Karpas-422 (cell line): ENCODE measurements at regions not wholly inside any gene's neighbourhood (a gene's known extent, or its start where the extent isn't known, plus 50 kb on each side); places are given as distances from the start of the nearest gene placed in this dataset.

Experiments used
- DNase-seq: peaks from one replicate; pipeline ENCODE4 v3.0.0-alpha.2; 2015
- H2AFZ ChIP-seq: fragments of 200-600 bp; sonication (generic); 2 replicates; pipeline ENCODE4 v1.6.1; 2014; ENCODE audit warnings: antibody characterized with exemption, low read length, mixed read lengths
- H3K27ac ChIP-seq: fragments of 200-600 bp; sonication (generic); 2 replicates; pipeline ENCODE4 v1.5.1; 2014; ENCODE audit warnings: mild to moderate bottlenecking, low read length, moderate library complexity
- H3K27me3 ChIP-seq: fragments of 200-600 bp; sonication (generic); 2 replicates; pipeline ENCODE4 v1.6.1; 2014; ENCODE audit warnings: low read length, mixed read lengths
- H3K36me3 ChIP-seq: fragments of 200-600 bp; sonication (generic); 2 replicates; pipeline ENCODE4 v1.6.1; 2014; ENCODE audit warnings: low read length, mixed read lengths; ENCODE audit not compliant: insufficient read depth
- H3K4me1 ChIP-seq: fragments of 200-600 bp; sonication (generic); 2 replicates; pipeline ENCODE4 v1.6.1; 2014; ENCODE audit warnings: mild to moderate bottlenecking, low read length, mixed read lengths
- H3K4me2 ChIP-seq: fragments of 200-600 bp; sonication (generic); 2 replicates; pipeline ENCODE4 v1.6.1; 2014; ENCODE audit warnings: low read length, low read depth, mild to moderate bottlenecking; ENCODE audit not compliant: poor library complexity, severe bottlenecking
- H3K4me3 ChIP-seq: fragments of 200-600 bp; sonication (generic); 2 replicates; pipeline ENCODE4 v1.5.1; 2014; ENCODE audit warnings: mild to moderate bottlenecking, antibody characterized with exemption, low read length, mixed read lengths
- H3K79me2 ChIP-seq: fragments of 200-600 bp; sonication (generic); 2 replicates; pipeline ENCODE4 v1.6.1; 2014; ENCODE audit warnings: mild to moderate bottlenecking, low read length, mixed read lengths
- H3K9ac ChIP-seq: fragments of 200-600 bp; sonication (generic); 2 replicates; pipeline ENCODE4 v1.6.0; 2014; ENCODE audit warnings: low read length
- H3K9me2 ChIP-seq: fragments of 200-600 bp; sonication (generic), shearing (Covaris generic); replicated peaks from 2 replicates; pipeline ENCODE4 v1.6.0; 2014; ENCODE audit warnings: mild to moderate bottlenecking, low read length, moderate library complexity; ENCODE audit not compliant: insufficient read depth
- H3K9me3 ChIP-seq: fragments of 300-700, 200-600 bp; sonication (generic); 2 replicates; pipeline ENCODE4 v1.6.1; 2014; ENCODE audit warnings: low read length, mixed read lengths
- H4K20me1 ChIP-seq: fragments of 200-600 bp; sonication (generic); 2 replicates; pipeline ENCODE4 v1.6.1; 2014; ENCODE audit warnings: mild to moderate bottlenecking, antibody characterized with exemption, low read length, low read depth; ENCODE audit not compliant: insufficient read depth

DNA sequence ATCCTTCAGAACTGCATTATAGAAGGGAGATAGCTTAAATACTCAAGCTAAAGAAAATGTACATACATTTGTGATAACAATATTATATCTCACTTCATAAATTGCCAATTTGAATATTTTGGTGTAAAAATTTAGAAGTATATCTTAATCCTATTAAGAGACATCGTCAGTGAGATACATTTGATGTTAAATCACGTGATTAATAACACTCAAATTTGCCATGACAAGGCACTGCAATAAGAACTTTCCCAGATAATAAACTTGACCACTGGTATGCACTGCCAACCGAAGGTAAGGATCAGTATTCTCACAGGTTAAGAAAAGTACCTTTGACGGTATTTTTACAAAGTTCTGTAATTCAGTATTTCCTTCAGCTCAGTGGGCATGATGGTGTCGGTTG lies 764.7 kb upstream of the FRG1 start:
- no peaks in the 10 kb centered on the region for H3K9me3 ChIP-seq
- H4K20me1 ChIP-seq = no peaks in the 10 kb centered on the region
- H3K4me3 ChIP-seq = no peak overlapping the region
- no peak overlapping the region for H3K27ac ChIP-seq
- no peaks in the 10 kb centered on the region for H3K79me2 ChIP-seq
- no peak overlapping the region for H2AFZ ChIP-seq
- no peak overlapping the region for H3K4me2 ChIP-seq
- H3K9ac ChIP-seq = no peak overlapping the region
- DNase-seq = no peak
- no peaks in the 10 kb centered on the region for H3K36me3 ChIP-seq
- H3K27me3 ChIP-seq = no peaks in the 10 kb centered on the region
- H3K9me2 ChIP-seq = no peaks in the 10 kb centered on the region
- H3K4me1 ChIP-seq = no peaks in the 10 kb centered on the region

DNA sequence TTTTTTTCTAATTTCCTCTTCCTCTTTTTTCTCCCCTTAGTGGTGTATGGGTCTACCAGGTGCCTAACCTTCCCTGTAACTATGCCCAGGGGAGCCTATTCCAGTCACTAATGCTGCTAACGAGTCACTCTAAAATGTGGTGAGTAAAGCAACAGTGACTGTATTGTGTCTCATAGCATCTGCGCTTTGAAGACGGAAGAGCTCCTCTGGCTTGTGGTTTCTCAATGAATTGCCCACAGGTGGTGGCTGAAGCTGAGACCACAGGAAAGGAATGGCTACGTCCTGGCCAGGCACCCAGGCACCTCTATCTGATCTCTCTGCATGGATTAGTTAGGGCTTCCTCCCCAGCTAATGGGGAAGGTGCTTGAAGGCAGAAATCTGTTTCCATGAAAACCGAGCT lies 763.5 kb upstream of the FRG1 start:
- no peak overlapping the region for H3K4me3 ChIP-seq
- no peaks in the 10 kb centered on the region for H4K20me1 ChIP-seq
- H3K9ac ChIP-seq = no peak overlapping the region
- no peaks in the 10 kb centered on the region for H3K27me3 ChIP-seq
- no peak for DNase-seq
- H3K9me3 ChIP-seq = no peaks in the 10 kb centered on the region
- H3K9me2 ChIP-seq = no peaks in the 10 kb centered on the region
- H3K4me2 ChIP-seq = no peak overlapping the region
- H3K27ac ChIP-seq = no peak overlapping the region
- H3K79me2 ChIP-seq = no peaks in the 10 kb centered on the region
- no peaks in the 10 kb centered on the region for H3K4me1 ChIP-seq
- no peaks in the 10 kb centered on the region for H3K36me3 ChIP-seq
- no peak overlapping the region for H2AFZ ChIP-seq

DNA sequence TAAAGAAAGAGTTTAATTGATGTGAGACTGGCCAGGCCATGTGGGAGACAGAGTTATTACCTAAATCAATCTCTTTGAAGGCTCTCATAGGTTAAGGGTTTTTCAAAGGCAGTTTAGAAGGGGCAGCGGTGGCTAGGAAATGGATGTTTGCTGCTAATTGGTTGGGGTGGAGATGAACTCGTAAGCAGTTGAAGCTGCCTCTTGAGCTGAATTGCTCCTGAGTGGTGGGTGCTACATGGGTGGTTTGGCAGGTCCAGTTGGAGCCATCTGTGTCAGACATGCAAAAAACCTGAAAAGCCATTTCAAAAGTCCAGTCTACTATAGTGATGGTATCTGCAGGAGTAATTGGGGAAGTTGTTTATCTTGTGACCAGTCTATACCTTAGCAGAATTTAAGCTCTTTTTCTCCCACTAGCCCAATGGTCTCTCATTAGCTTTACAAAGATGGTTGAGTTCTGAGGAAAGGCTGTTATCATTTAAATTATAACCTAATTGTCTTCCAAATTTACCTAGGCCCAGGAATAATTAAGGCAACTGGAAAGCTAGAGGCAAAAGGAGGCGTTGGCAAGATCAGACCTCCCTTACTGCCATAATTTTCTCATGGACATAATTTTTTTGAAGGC lies 762.4 kb upstream of the FRG1 start:
- no peak for DNase-seq
- no peak overlapping the region for H3K9ac ChIP-seq
- no peaks in the 10 kb centered on the region for H3K36me3 ChIP-seq
- no peaks in the 10 kb centered on the region for H3K9me2 ChIP-seq
- H3K4me3 ChIP-seq = no peak overlapping the region
- no peak overlapping the region for H3K27ac ChIP-seq
- H3K79me2 ChIP-seq = no peaks in the 10 kb centered on the region
- no peaks in the 10 kb centered on the region for H3K4me1 ChIP-seq
- no peaks in the 10 kb centered on the region for H3K9me3 ChIP-seq
- no peaks in the 10 kb centered on the region for H4K20me1 ChIP-seq
- no peak overlapping the region for H3K4me2 ChIP-seq
- H3K27me3 ChIP-seq = no peaks in the 10 kb centered on the region
- no peak overlapping the region for H2AFZ ChIP-seq

DNA sequence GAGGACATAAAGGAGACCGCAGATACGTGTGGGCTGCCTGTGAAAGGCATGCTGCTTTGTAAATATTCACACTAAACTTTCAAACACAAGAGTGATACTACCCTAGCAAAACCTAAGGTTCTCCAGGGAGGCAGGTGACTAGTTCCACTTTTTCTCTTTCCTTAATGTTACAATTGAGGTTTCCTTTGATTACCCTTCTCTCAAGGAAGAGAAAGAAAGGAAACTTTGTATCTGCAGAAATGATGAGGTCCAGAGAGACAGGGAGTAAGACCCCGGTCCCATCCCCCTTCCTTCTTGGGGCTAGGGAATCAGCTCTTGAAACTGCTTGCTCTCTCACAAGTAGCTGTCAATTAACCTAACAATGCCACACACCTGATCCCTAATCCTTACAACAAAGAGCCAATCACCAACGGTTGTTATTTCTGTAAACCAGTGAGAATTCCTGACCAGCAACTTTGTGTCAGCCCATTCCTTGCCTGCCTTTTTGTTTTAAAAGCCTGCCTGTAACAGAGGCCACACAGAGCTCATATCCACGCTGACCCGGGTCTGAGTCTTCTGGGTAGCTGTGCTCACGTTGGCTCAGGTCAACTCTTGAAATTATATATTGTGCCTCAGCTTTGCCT lies 754.8 kb upstream of the FRG1 start:
- Histone ChIP-seq H3K9me2 (no peaks in the 10 kb centered on the region), H4K20me1 (no peaks in the 10 kb centered on the region), H3K4me1 (no peaks in the 10 kb centered on the region), H3K27ac (no peak overlapping the region), H3K4me3 (no peak overlapping the region), H2AFZ (no peak overlapping the region), H3K36me3 (no peaks in the 10 kb centered on the region), H3K27me3 (no peaks in the 10 kb centered on the region), H3K4me2 (no peak overlapping the region), H3K9me3 (no peaks in the 10 kb centered on the region), H3K9ac (no peak overlapping the region), H3K79me2 (no peaks in the 10 kb centered on the region)
- DNase-seq = no peak

DNA sequence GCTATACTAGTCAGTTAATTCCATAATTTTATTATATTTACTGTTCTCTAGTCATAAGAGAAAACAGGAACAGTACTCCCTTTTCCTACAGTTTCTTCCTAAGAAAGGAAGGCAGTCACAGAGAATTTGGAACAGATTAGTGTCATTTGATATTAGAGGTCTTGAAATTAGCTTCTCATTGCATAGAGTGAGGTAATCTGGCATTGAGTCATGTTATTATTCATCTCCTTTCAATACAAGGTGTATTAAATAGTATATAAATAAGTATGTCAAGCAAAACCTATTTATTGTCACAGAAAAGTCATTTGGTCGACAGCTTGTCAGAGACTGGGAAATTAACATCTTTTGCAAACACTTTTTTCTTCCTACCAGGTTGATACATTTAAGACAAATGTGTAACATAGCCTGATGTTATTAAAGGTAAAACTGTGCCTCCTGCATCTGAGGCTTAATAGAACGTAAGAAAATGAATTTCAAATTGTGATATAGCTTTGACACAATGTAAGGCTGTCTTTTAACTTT lies 753.1 kb upstream of the FRG1 start:
- no peak overlapping the region for H2AFZ ChIP-seq
- H3K4me2 ChIP-seq = no peak overlapping the region
- no peaks in the 10 kb centered on the region for H3K4me1 ChIP-seq
- H3K4me3 ChIP-seq = no peak overlapping the region
- no peaks in the 10 kb centered on the region for H3K9me2 ChIP-seq
- H3K9me3 ChIP-seq = no peaks in the 10 kb centered on the region
- H3K79me2 ChIP-seq = no peaks in the 10 kb centered on the region
- no peak for DNase-seq
- no peak overlapping the region for H3K9ac ChIP-seq
- no peaks in the 10 kb centered on the region for H3K36me3 ChIP-seq
- no peak overlapping the region for H3K27ac ChIP-seq
- H3K27me3 ChIP-seq = no peaks in the 10 kb centered on the region
- no peaks in the 10 kb centered on the region for H4K20me1 ChIP-seq

DNA sequence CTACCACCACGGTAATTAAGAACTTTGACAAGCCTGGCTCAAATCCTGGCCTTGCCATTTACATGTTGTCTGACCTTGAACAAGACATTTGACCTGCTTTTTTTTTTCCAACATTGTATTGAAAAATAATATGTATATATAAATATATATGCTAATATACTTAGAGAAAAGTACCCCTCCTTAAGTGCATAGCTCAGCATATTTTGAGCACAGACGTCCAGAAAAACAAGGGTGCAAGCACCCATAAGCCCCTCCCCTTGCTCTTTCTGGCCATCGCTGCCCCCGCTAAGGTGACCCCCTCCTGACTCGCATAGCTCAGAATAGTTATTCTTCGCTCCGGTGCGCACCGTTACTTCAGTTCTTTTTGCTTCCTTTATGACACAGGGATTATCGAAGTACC lies 742.0 kb upstream of the FRG1 start:
- Histone ChIP-seq H3K4me1 (peaks cover 10% of the 10 kb centered on the region; the same call in 1 of the 2 replicates), H3K79me2 (no peaks in the 10 kb centered on the region), H3K36me3 (no peaks in the 10 kb centered on the region), H4K20me1 (no peaks in the 10 kb centered on the region), H3K4me2 (no peak overlapping the region), H3K9ac (no peak overlapping the region), H3K4me3 (no peak overlapping the region), H3K9me2 (no peaks in the 10 kb centered on the region), H2AFZ (no peak overlapping the region), H3K27me3 (no peaks in the 10 kb centered on the region), H3K27ac (no peak overlapping the region), H3K9me3 (no peaks in the 10 kb centered on the region)
- no peak for DNase-seq

DNA sequence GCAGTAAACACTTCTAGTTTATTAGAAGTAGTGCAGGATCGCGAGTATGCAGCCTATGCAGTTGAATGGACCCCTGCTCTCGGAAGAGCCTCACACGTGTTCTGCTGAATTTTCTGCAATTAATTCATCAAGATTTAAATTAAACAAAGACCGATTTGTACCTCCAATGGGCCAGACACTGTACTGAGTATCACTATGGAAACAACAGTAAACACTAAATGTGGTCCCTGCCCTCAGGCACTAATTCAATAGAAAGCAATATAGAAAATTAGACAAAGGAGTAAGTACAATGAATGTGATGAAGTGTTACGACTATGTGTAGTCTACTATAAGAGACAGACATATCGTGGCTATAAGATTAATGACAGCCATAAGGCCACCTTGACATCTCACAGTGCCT lies 740.3 kb upstream of the FRG1 start:
- DNase-seq = no peak
- Histone ChIP-seq H3K4me2 (no peak overlapping the region), H4K20me1 (no peaks in the 10 kb centered on the region), H3K27me3 (no peaks in the 10 kb centered on the region), H3K79me2 (no peaks in the 10 kb centered on the region), H3K36me3 (no peaks in the 10 kb centered on the region), H3K9me2 (no peaks in the 10 kb centered on the region), H3K9me3 (no peaks in the 10 kb centered on the region), H3K4me1 (peaks cover 10% of the 10 kb centered on the region; the same call in 1 of the 2 replicates), H3K4me3 (no peak overlapping the region), H2AFZ (no peak overlapping the region), H3K27ac (no peak overlapping the region), H3K9ac (no peak overlapping the region)

DNA sequence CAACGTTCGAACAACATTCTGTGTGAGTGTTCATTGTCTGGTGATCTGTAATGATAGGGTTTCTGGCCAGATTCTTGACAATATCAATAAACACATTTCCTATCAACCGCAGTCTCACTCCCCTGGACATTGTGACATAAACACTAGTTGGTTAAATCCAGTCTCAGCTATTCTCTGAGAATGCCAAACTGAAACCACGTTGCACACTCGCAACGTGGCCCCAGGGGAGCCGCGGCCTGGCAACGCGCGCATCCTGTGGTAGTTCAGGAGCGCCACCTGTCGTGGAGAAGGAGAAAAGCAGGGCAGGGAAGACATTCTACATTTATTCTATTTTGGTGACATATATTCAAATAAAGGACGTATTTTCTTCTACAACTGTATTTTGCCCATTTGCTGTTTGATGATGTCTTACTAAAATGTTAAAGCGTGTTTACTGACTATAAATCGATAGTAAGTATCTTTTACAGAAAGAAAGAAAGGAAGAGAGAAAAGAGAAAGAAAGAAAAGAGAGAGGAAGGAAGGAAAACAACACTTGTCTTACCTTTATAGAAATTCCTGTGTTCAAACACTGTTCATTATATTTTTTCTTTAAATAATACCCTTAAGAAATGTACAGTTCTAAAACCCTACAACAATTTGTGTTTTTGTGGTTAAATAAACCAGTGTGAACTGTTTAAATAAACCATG lies 738.3 kb upstream of the FRG1 start:
- Histone ChIP-seq H3K9me2 (no peaks in the 10 kb centered on the region), H3K4me1 (peaks cover 10% of the 10 kb centered on the region; the same call in 1 of the 2 replicates), H3K27ac (no peak overlapping the region), H2AFZ (no peak overlapping the region), H3K4me3 (peak overlapping the region; percentile 32; the same call in 1 of the 2 replicates), H3K9me3 (no peaks in the 10 kb centered on the region), H3K27me3 (no peaks in the 10 kb centered on the region), H3K9ac (peak overlapping the region; percentile 29; the same call in 1 of the 2 replicates), H4K20me1 (no peaks in the 10 kb centered on the region), H3K36me3 (no peaks in the 10 kb centered on the region), H3K4me2 (peak overlapping the region; percentile 72), H3K79me2 (no peaks in the 10 kb centered on the region)
- DNase-seq = peak; percentile 82
